ENCODE measurements at regions not wholly inside any gene's neighbourhood (a gene's known extent, or its start where the extent isn't known, plus 50 kb on each side); places are given as distances from the start of the nearest gene placed in this dataset.

GRCh38 chr17:6343736-6344135 lies 91.2 kb downstream of the AIPL1 start:
- no peak for DNase-seq (ENCODE audit: low read depth)

GRCh38 chr17:6343191-6343590 lies 91.7 kb downstream of the AIPL1 start:
- H3K4me3 ChIP-seq (ENCODE audit: low read length) = no peak overlapping the region

More at GRCh38 chr17:6343736-6344135, 91.2 kb downstream of the AIPL1 start:
- TF ChIP-seq CTCF (conservative IDR thresholded peaks at IDR 0.05; ENCODE audit: low read depth, low read length) = no peak
- H3K4me3 ChIP-seq (ENCODE audit: low read length) = no peak overlapping the region

GRCh38 chr17:6340708-6341107 lies 94.2 kb downstream of the AIPL1 start:
- DNase-seq (ENCODE audit: low read depth) = no peak
- TF ChIP-seq CTCF (conservative IDR thresholded peaks at IDR 0.05; ENCODE audit: low read depth, low read length) = no peak
- H3K4me3 ChIP-seq (ENCODE audit: low read length) = no peak overlapping the region

More at GRCh38 chr17:6343191-6343590, 91.7 kb downstream of the AIPL1 start:
- no peak for DNase-seq (ENCODE audit: low read depth)
- no peak for TF ChIP-seq CTCF (conservative IDR thresholded peaks at IDR 0.05; ENCODE audit: low read depth, low read length)

GRCh38 chr17:6334386-6334785 lies 100.5 kb downstream of the AIPL1 start:
- DNase-seq (ENCODE audit: low read depth) = no peak
- no peak overlapping the region for H3K4me3 ChIP-seq (ENCODE audit: low read length)
- TF ChIP-seq CTCF (conservative IDR thresholded peaks at IDR 0.05; ENCODE audit: low read depth, low read length) = no peak

GRCh38 chr17:6330936-6331335 lies 104.0 kb downstream of the AIPL1 start:
- no peak for DNase-seq (ENCODE audit: low read depth)
- TF ChIP-seq CTCF (conservative IDR thresholded peaks at IDR 0.05; ENCODE audit: low read depth, low read length) = no peak
- no peak overlapping the region for H3K4me3 ChIP-seq (ENCODE audit: low read length)

- H3K4me3 ChIP-seq (ENCODE audit: low read length) = no peak overlapping the region
- TF ChIP-seq CTCF (conservative IDR thresholded peaks at IDR 0.05; ENCODE audit: low read depth, low read length) = no peak
These were observed 106.6 kb downstream of the AIPL1 start for GRCh38 chr17:6328279-6328678.

GRCh38 chr17:6327007-6327406 lies 107.9 kb downstream of the AIPL1 start:
- DNase-seq (ENCODE audit: low read depth) = no peak
- no peak overlapping the region for H3K4me3 ChIP-seq (ENCODE audit: low read length)
- peak; percentile 16 for TF ChIP-seq CTCF (conservative IDR thresholded peaks at IDR 0.05; ENCODE audit: low read depth, low read length)

More at GRCh38 chr17:6328279-6328678, 106.6 kb downstream of the AIPL1 start:
- no peak for DNase-seq (ENCODE audit: low read depth)
